Eye (tissue), 1 donor: ENCODE measurements at regions not wholly inside any gene's neighbourhood (a gene's known extent, or its start where the extent isn't known, plus 50 kb on each side); places are given as distances from the start of the nearest gene placed in this dataset.
"Not testable (repeated sequence)": the region's sequence is repeated elsewhere in the genome, so short reads cannot be mapped to it uniquely, and the experiment has no call there.

ENCODE experiments used
- DNase-seq: peaks from one replicate; pipeline ENCODE4 v3.0.0-alpha.2; 2015

- no peak for DNase-seq
These were observed 241.4 kb upstream of the TBL1XR1 start for GRCh38 chr3:177438596-177439220.

- DNase-seq = no peak
These were observed 242.5 kb upstream of the TBL1XR1 start for GRCh38 chr3:177439694-177440269.

GRCh38 chr3:177440456-177441104, 243.3 kb upstream of the TBL1XR1 start:
- no peak for DNase-seq

DNA sequence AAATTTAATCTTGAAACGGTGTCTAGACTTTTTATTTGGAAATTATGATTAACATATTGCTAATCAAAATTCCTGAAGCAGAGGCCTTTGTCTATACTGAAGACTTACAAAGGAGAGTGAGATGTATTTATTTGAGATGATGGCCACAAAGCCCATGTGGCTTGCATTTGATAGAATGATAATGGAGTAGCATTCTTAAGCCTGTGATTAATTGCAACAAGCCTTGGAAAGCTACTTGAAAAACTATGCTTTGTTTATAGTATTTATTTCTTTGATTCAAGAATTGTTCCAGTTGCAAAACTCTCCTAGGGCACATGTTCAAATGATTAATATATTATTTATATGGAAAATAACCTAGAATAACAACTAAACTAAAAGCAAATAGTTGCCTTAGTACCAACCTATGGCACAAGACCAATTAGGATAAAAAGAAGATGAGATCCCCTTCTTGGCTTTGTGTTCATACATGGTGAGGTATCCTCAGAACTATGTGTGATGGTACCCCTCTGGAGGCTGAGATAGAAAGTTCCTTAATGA, 244.1 kb upstream of the TBL1XR1 start:
- DNase-seq = no peak

- no peak for DNase-seq
These were observed 244.7 kb upstream of the TBL1XR1 start for GRCh38 chr3:177441813-177442646.

DNA sequence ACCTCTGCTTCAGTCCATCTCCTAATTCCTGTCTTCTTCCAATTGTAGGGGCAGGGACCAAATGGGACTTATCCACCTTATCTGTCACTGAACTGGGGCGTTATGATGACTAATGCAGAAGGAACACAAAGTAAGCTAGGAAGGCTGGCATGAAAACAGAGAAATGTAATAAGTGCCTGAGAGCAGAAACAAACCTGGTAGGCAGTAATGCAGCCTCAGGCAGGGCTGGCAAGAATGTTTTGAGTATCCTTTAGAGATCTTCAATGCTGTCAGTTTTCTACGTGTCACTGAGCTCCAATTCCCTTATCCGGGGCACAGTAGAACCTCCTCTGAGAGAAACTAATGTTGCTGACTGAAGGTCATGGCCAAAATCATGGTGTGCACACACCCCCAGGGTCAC, 246.2 kb upstream of the TBL1XR1 start:
- DNase-seq = peak; percentile 54

DNA sequence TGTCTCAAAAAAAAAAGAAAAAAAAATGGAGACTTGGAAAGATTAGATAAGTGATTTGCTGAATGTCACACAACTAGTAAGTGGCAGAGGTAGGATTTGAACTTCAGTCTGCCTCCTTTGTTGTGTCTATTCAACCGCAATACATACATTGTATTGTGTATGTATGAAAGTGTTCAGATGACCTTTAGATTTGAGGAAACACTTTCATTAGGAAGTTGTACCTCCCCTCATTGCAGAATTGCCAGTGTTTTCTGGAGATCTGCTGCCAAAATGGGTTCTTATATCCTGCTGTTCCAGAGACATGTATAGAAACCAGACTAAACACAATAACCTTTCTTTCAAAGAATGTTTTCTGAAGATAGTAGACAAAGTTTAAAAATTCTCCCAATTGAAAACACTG, 247.4 kb upstream of the TBL1XR1 start:
- DNase-seq = no peak

- DNase-seq = no peak
These were observed 248.3 kb upstream of the TBL1XR1 start for GRCh38 chr3:177445549-177445948.

- DNase-seq = no peak
These were observed 248.9 kb upstream of the TBL1XR1 start for GRCh38 chr3:177446165-177446601.

- no peak for DNase-seq
These were observed 250.7 kb upstream of the TBL1XR1 start for GRCh38 chr3:177447938-177448337.

DNA sequence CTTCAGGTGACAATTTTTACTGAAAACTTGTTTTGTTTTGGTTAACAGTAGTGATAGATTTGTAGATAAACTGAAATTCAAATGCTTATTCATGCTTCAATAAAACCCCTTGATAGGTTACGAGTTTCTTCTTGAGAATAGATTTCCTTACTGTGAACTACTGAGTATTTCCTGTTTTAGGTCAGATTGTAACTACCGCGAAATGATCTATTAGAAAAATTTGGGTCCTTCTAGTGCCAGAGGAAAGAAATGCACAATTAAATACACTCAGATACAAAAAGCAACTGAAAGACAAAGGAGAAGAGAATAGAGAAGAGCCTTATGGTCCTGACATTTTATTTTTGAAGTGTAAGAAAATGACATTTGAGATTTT, 251.7 kb upstream of the TBL1XR1 start:
- no peak for DNase-seq

- DNase-seq = peak; percentile 41
These were observed 252.2 kb upstream of the TBL1XR1 start for GRCh38 chr3:177449360-177450006.

DNA sequence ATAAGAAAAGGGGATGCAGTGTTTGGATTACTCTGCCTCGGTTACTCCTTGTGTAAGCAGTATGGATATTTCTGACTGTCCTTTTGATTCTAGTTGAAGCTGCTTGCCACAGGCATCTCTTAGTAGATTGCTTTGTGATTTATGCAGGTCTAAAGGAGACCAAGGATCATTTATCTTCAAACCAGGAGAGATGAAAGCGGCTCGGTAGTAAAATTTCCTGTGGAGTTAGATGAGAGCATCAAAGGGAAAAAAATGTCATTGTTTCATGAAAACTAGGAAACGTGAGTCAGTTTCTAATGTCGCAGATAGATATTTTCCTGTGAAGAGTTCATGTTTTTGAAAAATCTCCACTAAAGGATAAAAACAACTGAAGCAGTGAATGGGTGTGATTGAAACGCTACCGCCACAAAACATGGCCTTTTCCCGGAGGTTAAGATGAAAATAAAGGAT, 254.0 kb upstream of the TBL1XR1 start:
- DNase-seq = no peak

DNA sequence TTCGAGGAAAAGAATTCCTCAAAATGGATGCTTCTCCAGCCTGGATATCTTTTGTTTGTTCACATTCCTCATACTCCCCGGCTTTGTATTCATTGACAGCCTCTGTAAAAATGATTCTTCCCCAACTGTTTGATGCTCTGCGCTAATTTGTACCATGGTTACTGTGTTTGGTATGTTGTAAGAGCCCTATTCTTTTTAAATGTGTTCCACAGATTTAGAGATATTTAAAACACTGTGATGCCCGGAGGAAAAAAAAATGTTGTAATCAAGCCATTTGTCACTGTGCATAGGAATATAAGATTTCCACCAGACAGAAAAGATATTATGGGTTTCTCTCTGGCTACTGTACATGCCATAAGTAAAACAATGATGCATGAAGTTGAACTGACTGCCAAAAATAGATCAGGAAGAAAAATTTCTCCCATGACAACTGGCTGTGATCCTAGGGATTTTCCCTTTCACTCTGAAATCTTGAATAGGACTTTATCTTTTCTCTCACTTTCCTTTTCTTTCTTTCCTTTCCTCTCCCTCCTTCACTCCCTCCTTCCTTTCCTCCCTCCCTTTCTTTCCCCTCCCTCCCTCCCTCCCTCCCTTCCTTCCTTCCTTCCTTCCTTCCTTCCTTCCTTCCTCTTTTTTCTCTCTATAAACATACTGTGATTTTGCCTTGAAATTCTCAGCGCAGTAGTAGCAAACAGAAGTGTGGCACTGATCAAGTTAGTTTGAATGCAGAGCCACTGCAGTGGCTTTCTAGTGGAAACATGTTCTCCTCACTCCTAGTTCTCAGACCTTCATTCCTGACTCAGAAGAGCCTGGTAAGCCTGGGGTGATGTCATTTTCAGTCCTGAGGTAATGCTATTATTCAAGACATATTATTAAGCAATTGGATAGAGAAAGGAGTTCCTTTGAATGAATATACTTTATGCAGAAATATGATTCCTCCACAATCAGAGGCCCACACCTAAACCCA, 254.9 kb upstream of the TBL1XR1 start:
- DNase-seq = peak; percentile 73

GRCh38 chr3:177452831-177453450, 255.7 kb upstream of the TBL1XR1 start:
- DNase-seq = no peak

DNA sequence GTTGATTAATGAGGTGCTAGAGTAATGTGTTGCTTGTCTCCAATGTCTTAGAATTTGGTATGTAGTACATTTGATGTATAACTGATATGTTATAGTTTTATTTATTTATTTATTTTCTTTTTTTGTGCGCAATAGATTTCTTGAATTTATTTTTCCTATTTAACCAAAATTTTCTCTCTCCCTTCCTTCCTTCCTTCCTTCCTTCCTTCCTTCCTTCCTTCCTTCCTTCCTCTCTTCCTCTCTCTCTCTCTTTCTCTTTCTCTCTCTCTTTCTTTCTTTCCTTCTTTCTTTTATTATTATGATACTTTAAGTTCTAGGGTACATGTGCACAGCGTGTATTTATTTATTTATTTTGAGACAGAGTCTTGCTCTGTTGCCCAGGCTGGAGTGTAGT, 256.2 kb upstream of the TBL1XR1 start:
- no peak for DNase-seq

- not testable (repeated sequence) for DNase-seq
These were observed 259.9 kb upstream of the TBL1XR1 start for GRCh38 chr3:177457204-177457603.

- DNase-seq = no peak
These were observed 262.1 kb upstream of the TBL1XR1 start for GRCh38 chr3:177459401-177459800.

DNA sequence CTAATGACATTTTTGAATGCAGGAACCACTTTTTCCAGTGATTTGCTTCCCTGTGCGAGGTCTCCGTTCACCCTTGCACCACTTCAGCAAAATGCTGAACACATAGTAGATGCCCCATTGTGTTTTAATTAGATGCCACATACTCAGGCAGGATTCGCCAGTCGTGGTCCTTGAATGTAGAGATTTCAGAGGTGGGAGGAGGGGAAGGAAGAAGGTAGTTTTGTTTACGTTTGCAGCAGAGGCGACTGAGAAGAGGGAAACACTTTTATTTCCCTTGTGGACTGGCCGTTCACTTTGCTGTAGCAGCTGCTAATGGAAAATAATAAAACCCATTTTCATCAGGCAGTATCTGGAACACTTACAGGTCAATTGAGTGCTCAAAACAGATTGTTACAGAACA, 262.8 kb upstream of the TBL1XR1 start:
- no peak for DNase-seq

- DNase-seq = no peak
These were observed 264.5 kb upstream of the TBL1XR1 start for GRCh38 chr3:177461765-177462164.

DNA sequence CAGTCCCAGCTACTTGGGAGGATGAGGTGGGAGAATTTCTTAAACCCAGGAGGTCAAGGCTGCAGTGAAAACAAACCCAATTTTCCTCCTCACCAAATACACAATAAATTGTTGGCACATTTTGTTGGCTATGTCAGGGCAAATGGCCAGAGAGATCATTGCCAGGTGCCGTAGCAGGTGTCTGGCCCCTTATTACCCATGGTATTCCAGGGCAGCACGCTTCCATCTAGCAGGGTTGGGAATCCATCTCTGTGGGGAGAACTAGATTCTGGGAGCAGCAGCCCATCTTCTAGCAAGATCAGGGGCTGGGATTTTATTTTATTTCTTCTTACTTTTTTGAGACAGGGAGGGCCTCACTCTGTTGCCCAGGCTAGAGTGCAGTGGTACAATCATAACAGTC, 266.1 kb upstream of the TBL1XR1 start:
- DNase-seq = not testable (repeated sequence)
